GM03348 (cell line): ENCODE measurements at regions not wholly inside any gene's neighbourhood (a gene's known extent, or its start where the extent isn't known, plus 50 kb on each side); places are given as distances from the start of the nearest gene placed in this dataset.
"Not testable (repeated sequence)": the region's sequence is repeated elsewhere in the genome, so short reads cannot be mapped to it uniquely, and the experiment has no call there.

ENCODE experiments used
- DNase-seq: peaks from one replicate; pipeline ENCODE4 v3.0.0; 2012; ENCODE audit warnings: low spot score

- DNase-seq = no peak
Measured at GRCh38 chr6:103554911-103555310, 1304.8 kb downstream of the HACE1 start.

GRCh38 chr6:103538381-103538780 lies 1321.3 kb downstream of the HACE1 start:
- DNase-seq = no peak

- no peak for DNase-seq
Measured at GRCh38 chr6:103534814-103535213, 1324.9 kb downstream of the HACE1 start.

GRCh38 chr6:103534095-103534494 lies 1325.6 kb downstream of the HACE1 start:
- no peak for DNase-seq

- DNase-seq = no peak
Measured at GRCh38 chr6:103522045-103522444, 1337.7 kb downstream of the HACE1 start.

- no peak for DNase-seq
Measured at GRCh38 chr6:103516336-103516735, 1343.4 kb downstream of the HACE1 start.

GRCh38 chr6:103507052-103507451 lies 1352.7 kb downstream of the HACE1 start:
- no peak for DNase-seq

- no peak for DNase-seq
Measured at GRCh38 chr6:103505155-103505518, 1354.6 kb downstream of the HACE1 start.

GRCh38 chr6:103504501-103505154 lies 1355.1 kb downstream of the HACE1 start:
- DNase-seq = no peak

- DNase-seq = not testable (repeated sequence)
Measured at GRCh38 chr6:103496588-103496987, 1363.1 kb downstream of the HACE1 start.

GRCh38 chr6:103456652-103457051 lies 1403.1 kb downstream of the HACE1 start:
- DNase-seq = no peak

GRCh38 chr6:103455275-103455674 lies 1404.4 kb downstream of the HACE1 start:
- DNase-seq = no peak

GRCh38 chr6:103409475-103409874 lies 1450.2 kb downstream of the HACE1 start:
- DNase-seq = no peak

- no peak for DNase-seq
Measured at GRCh38 chr6:103405321-103405720, 1454.4 kb downstream of the HACE1 start.

- DNase-seq = no peak
Measured at GRCh38 chr6:103404799-103405198, 1454.9 kb downstream of the HACE1 start.

- DNase-seq = no peak
Measured at GRCh38 chr6:103396768-103397167, 1463.0 kb downstream of the HACE1 start.

GRCh38 chr6:103379272-103379671 lies 1480.4 kb downstream of the HACE1 start:
- DNase-seq = no peak

- no peak for DNase-seq
Measured at GRCh38 chr6:103367212-103367611, 1492.5 kb downstream of the HACE1 start.

GRCh38 chr6:103356531-103356930 lies 1503.2 kb downstream of the HACE1 start:
- no peak for DNase-seq

GRCh38 chr6:103344554-103345163 lies 1515.1 kb downstream of the HACE1 start:
- no peak for DNase-seq

GRCh38 chr6:103335412-103335811 lies 1524.3 kb downstream of the HACE1 start:
- no peak for DNase-seq

GRCh38 chr6:103326760-103327757 lies 1532.7 kb downstream of the HACE1 start:
- no peak for DNase-seq

- no peak for DNase-seq
Measured at GRCh38 chr6:103313432-103313831, 1546.3 kb downstream of the HACE1 start.
